ENCODE measurements at regions not wholly inside any gene's neighbourhood (a gene's known extent, or its start where the extent isn't known, plus 50 kb on each side); places are given as distances from the start of the nearest gene placed in this dataset.

DNA sequence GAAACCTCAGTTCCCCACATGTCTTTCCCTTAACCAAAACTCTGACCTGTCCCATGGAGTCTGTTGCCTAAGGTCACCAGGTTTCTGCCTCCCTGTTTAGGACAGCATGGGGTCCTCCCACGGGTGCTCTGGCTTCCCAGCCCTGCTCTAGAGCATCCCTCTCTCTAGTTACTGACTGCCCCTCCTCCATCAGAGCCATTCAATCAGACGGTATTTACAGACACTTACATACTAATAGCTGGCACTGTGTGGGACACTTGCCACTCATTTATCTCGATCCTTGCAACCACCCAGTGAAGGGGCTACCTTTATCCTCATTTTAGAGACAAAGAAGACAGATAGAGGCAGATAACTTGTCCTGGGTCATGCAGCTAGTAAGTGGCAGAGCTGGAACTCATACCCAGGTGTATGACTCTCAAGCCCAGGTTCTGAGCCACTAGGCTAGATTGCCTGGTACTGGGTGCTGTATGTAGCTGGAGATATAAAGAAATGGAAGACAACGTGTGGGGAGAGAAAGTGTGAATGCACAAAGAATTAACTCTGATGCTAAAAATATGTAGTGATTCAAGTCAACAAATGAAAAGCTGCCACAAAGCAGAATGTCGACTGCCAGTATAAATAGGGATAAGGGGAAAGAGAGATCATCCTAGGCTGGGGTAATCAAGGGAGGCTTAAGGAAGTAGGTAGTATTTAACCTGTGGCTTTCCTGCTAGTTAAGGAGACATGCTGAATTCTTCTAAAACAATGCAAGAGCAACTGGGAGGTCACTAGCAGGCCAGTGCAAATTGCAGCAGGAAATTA, 52.5 kb upstream of the PDE8B start:
- Histone ChIP-seq H3K27me3 (no peaks in the 10 kb centered on the region), H3K4me1 (peaks cover 0 to 4% of the 10 kb centered on the region in 2 donors), H3K36me3 (no peaks in the 10 kb centered on the region), H3K9me3 (no peaks in the 10 kb centered on the region), H3K27ac (peak overlapping the region; percentile 44 to 80), H3K4me3 (no peak overlapping the region)
- no peak for DNase-seq (ENCODE audit: low spot score)
- TF ChIP-seq CTCF (IDR thresholded peaks at IDR 0.05): no peak

DNA sequence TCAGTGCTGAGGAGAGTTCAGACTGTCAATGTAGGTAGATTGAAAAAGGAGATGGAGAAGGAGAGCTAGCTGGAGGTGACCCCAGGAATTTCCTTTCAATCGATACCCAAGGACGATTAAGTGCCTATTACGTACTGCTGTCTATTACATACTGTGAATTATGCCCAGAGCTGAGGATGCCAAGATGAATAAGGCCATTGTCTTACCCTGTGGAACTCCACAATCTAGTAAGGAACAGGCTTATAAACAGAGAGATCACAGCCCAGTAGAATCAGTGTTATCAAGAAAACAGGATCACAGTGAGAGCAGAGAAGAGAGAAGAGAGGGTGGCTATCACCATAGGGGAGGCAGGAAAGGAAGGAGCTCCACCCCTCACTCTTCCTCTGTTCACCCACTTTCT, 54.1 kb upstream of the PDE8B start:
- Histone ChIP-seq H3K27me3 (no peaks in the 10 kb centered on the region), H3K4me3 (no peak overlapping the region), H3K36me3 (no peaks in the 10 kb centered on the region), H3K9me3 (no peaks in the 10 kb centered on the region), H3K4me1 (peaks cover 0 to 4% of the 10 kb centered on the region in 2 donors), H3K27ac (no peak overlapping the region)
- TF ChIP-seq CTCF (IDR thresholded peaks at IDR 0.05): no peak
- no peak for DNase-seq (ENCODE audit: low spot score)

DNA sequence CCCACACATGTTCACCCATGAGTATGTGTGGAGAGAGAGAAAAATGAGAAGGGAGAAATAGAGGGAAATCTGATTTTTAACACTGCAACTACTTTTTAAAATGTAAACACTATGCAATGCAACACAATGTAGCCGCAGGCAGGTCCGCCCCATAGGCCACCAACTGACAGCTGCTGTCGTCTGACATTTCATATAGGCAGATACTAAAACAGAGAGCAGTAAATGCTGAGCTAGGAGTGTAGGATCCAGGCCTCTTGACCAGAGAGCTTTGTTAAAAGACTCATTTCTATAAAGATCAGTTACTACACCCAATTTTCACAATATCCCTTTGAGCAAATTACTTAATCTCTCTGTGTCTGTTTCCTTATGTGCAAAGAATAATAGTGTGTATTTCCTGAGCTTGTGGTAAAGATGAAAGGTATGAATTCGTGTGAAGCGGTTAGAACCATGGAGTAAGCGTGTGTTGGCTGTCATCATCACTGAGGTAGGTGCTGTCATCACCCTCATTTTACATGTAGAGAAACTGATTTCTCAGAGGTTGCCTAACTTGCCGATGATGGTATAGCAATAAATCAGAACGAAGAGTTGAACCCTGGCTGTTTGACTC, 55.2 kb upstream of the PDE8B start:
- DNase-seq (ENCODE audit: low spot score): no peak
- H3K27me3 ChIP-seq: no peaks in the 10 kb centered on the region
- no peaks in the 10 kb centered on the region for H3K36me3 ChIP-seq
- no peaks in the 10 kb centered on the region for H3K9me3 ChIP-seq
- H3K4me1 ChIP-seq: peaks cover 0 to 4% of the 10 kb centered on the region in 2 donors
- no peak overlapping the region for H3K27ac ChIP-seq
- no peak overlapping the region for H3K4me3 ChIP-seq
- no peak for TF ChIP-seq CTCF (IDR thresholded peaks at IDR 0.05)

- Histone ChIP-seq H3K27ac (no peak overlapping the region), H3K4me3 (no peak overlapping the region), H3K36me3 (no peaks in the 10 kb centered on the region), H3K9me3 (no peaks in the 10 kb centered on the region), H3K27me3 (no peaks in the 10 kb centered on the region), H3K4me1 (no peaks in the 10 kb centered on the region)
- no peak for DNase-seq (ENCODE audit: low spot score)
- no peak for TF ChIP-seq CTCF (IDR thresholded peaks at IDR 0.05)
Observed at GRCh38 chr5:77152441-77152840, 58.0 kb upstream of the PDE8B start.

DNA sequence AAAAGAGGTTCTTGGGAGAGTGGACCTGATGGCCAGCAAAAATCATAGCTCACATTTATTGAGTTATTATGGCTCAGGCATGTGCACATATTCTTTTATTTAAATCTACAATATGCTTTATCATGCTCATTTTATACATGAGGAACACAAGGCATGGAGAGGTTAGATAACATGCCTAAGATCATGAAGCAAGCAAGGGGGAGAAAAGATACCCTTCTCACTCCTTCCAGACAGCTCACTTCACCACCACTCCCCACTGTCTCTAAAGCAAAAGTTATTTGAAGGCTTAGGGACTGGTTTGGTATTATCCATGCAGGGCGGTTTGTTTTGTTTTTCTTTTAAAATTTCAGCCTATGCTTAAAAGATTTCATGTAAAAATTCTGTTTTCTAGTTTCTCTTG, 59.0 kb upstream of the PDE8B start:
- no peak for DNase-seq (ENCODE audit: low spot score)
- Histone ChIP-seq H3K4me3 (no peak overlapping the region), H3K27ac (no peak overlapping the region), H3K9me3 (no peaks in the 10 kb centered on the region), H3K36me3 (no peaks in the 10 kb centered on the region), H3K27me3 (no peaks in the 10 kb centered on the region), H3K4me1 (no peaks in the 10 kb centered on the region)
- no peak for TF ChIP-seq CTCF (IDR thresholded peaks at IDR 0.05)

All from right atrium auricular region (tissue), 2 donors.